ENCODE measurements at regions not wholly inside any gene's neighbourhood (a gene's known extent, or its start where the extent isn't known, plus 50 kb on each side); places are given as distances from the start of the nearest gene placed in this dataset.
A peak's percentile ranks its signal among the peaks of the same experiment; 100 is the strongest.
"Not testable (repeated sequence)": the region's sequence is repeated elsewhere in the genome, so short reads cannot be mapped to it uniquely, and the experiment has no call there.

DNA sequence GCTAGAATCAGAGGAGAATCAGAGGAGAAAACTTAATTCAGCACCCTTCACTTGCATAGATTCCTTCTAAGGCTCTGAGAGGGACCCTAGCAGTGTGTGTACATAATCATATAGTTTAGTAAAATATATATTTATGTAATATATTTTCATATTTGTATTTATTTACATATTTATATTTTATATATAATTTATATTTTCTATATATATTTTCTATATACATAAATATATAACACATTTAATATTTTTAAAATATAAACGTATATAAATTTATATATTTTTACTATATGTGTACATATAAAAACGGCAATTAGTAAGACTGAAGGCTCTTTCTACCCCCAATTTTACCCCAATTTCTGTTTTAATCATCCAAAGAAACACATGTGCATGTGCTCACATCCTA, 80.3 kb downstream of the NXPE2 start:
- no peak for DNase-seq

DNA sequence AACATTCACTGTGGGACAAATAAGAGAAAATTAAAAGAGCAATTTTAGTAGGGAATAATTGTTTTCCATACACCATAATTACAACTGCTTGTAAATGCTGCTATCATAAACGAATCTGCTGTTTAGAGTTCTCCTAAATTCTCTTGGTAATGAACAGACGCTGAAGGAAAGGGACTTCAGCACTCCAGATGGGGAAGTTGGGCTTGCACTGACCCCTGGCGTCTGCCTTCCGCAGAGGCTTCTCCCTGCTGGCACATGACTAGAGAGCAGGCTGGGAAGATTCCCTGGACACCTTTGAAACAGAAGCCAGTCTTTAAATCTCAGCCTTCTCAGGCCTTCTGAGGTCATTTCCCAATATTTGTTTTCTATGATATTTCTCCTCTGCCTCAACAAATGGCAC, 84.1 kb downstream of the NXPE2 start:
- DNase-seq: peak; percentile 5

- no peak for DNase-seq
Observed at GRCh38 chr11:114764563-114764962, 86.2 kb downstream of the NXPE2 start.

GRCh38 chr11:114771172-114771571, 92.8 kb downstream of the NXPE2 start:
- no peak for DNase-seq

GRCh38 chr11:114773541-114774338, 95.4 kb downstream of the NXPE2 start:
- no peak for DNase-seq

DNA sequence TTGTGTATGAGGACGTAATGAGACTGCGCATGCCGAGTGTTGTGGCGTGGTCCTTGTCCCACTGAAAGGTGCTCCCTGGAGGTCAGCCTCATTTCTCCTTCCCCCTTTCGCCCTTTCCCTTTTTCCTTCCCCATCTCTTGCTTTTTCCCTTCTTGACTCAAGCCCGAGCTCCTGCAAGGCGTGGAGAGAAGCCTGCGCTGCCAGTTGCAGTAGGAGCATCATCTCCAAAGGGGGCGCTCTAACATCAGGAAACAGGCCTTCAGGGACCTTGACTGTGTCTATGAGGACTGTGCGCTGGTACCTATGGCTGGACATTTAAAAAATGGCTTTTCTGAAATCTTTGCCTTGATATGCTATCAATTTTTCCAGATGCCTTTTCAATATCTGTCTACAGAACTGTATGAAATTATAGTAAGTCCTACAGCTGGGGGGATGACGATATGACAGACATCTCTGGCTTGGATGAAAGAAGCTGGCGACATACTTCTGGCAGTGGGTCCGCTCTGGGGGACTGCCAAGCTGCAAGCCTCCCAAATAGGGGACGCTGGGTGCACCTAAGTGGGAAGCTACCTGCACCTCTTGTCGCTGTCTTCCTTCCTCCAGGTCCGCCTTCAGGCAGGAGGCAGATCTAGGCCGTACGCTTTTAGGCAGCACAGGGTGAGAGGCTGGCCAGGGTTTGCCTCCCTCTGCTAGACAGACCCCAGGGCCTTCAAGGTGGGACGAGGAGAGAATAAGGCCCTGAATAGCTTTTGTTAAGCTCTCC, 96.5 kb downstream of the NXPE2 start:
- peak; percentile 19 for DNase-seq

- DNase-seq: no peak
Observed at GRCh38 chr11:114775875-114776621, 97.7 kb downstream of the NXPE2 start.

DNA sequence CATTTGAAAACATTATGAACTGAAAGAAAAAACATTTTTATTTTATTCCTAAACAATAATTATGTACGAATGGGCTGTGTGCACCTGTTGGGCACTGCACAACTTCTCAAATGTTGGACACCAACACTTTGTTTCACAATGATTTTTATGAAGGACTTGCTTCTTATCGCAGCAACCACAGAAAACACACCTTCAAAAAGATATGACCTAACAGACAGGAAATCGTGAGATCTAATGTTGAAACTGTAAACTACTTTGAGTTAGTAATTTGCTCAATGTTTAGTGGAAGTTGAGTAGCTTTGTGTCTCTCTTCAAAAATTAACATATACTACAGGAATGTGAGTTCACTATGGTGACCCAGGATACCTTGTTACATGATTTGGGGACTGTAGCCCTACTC, 98.6 kb downstream of the NXPE2 start:
- no peak for DNase-seq

DNA sequence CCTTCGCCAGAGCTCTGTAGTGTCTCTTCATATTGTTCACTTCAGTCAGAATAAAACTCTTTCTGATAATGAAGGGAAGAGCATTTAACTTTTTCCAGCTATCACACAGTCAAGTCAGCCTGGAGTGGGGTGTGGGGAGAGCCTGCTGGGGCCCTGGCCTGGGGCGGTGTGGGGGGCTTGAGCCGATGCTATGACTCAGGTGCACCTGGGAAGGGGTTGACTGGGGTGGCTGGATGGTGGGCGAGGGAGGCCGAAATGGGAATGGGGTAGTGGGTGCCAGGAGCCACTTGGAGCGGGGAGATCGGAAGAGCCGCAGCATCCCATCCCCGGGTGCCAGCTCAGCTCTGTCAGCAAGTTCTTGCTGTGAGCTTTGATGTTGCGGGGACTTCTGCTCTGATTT, 100.9 kb downstream of the NXPE2 start:
- DNase-seq: no peak

- DNase-seq: no peak
Observed at GRCh38 chr11:114782650-114783310, 104.5 kb downstream of the NXPE2 start.

DNA sequence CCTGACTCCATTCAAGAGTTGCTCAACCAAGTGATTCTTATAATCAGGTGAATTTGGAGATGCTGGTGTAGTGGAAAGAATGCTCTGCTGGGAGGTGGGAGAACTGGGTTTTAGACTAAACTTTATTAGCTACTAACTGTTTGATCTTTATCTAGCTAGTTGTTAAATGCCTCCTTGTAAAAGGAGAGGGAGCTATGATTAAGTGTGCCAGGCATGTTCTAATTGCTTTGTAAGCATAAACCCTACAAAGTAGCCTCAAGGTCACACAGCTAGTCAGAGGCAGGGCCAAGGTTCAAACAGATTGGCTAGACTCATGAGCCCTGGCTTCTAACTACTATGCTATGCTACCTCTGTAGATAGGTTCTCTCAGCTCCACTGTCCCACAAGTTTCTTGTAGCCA, 105.5 kb downstream of the NXPE2 start:
- DNase-seq: no peak

DNA sequence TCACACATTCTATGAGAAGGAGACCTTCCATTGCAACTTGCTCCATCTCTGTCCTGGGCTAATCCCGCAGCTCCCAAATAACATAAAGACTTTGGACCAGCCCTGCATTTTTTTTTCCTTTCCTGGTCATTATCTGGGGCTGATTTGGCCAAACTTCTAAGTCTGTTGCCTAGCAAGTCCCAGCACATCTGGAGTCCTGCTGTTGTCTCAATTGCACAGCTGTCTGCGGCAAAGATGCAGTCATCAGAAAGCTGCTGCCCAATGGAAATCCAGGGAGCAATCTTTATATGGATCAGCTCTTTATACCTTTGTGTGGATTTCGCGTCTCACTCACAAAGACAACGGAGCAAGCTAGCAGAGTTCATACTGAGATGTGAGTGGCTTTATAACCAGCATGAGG, 105.9 kb downstream of the NXPE2 start:
- no peak for DNase-seq

GRCh38 chr11:114784891-114785290, 106.6 kb downstream of the NXPE2 start:
- no peak for DNase-seq

GRCh38 chr11:114785820-114786219, 107.5 kb downstream of the NXPE2 start:
- no peak for DNase-seq

GRCh38 chr11:114787126-114787525, 108.8 kb downstream of the NXPE2 start:
- no peak for DNase-seq

- DNase-seq: no peak
Observed at GRCh38 chr11:114790910-114791309, 112.6 kb downstream of the NXPE2 start.

GRCh38 chr11:114794048-114794684, 115.8 kb downstream of the NXPE2 start:
- DNase-seq: no peak

- DNase-seq: no peak
Observed at GRCh38 chr11:114796954-114797721, 118.8 kb downstream of the NXPE2 start.

- no peak for DNase-seq
Observed at GRCh38 chr11:114799476-114799875, 121.1 kb downstream of the NXPE2 start.

GRCh38 chr11:114801773-114802172, 123.4 kb downstream of the NXPE2 start:
- DNase-seq: no peak

GRCh38 chr11:114802878-114803277, 124.6 kb downstream of the NXPE2 start:
- DNase-seq: no peak

DNA sequence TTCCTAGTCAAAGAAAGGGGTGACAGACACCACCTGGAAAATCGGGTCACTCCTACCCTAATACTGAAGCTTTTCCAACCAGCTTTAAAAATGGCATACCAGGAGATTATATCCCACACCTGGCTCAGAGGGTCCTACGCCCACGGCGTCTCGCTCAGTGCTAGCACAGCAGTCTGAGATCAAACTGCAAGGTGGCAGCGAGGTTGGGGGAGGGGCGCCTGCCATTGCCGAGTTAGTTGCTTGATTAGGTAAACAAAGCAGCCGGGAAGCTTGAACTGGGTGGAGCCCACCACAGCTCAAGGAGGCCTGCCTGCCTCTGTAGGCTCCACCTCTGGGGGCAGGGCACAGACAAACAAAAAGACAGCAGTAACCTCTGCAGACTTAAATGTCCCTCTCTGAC, 127.1 kb downstream of the NXPE2 start:
- not testable (repeated sequence) for DNase-seq

All from stimulated activated CD4-positive, alpha-beta T cell treated with anti-CD3 and anti-CD28 coated beads, Interleukin-1b, Interleukin-23, amount 100 ng/mL, for 48 hours (primary cell).